NCI-H748 (cell line): ENCODE measurements at regions not wholly inside any gene's neighbourhood (a gene's known extent, or its start where the extent isn't known, plus 50 kb on each side); places are given as distances from the start of the nearest gene placed in this dataset.
A peak's percentile ranks its signal among the peaks of the same experiment; 100 is the strongest.

ENCODE experiments used
- DNase-seq: peaks from one replicate; lab custom pipeline; 2025; ENCODE audit not compliant: unreplicated experiment; lab: John Stamatoyannopoulos, UW

GRCh38 chr13:34103854-34104253 lies 285.9 kb downstream of the RFC3 start:
- no peak for DNase-seq

GRCh38 chr13:34104853-34105252 lies 286.9 kb downstream of the RFC3 start:
- no peak for DNase-seq

- DNase-seq, result no peak
Observed at GRCh38 chr13:34107806-34108205, 289.9 kb downstream of the RFC3 start.

- no peak for DNase-seq
Observed at GRCh38 chr13:34108410-34108809, 290.5 kb downstream of the RFC3 start.

GRCh38 chr13:34114581-34114980 lies 296.6 kb downstream of the RFC3 start:
- DNase-seq, result no peak

- no peak for DNase-seq
Observed at GRCh38 chr13:34116651-34117050, 298.7 kb downstream of the RFC3 start.

- DNase-seq, result peak; percentile 99
Observed at GRCh38 chr13:34124666-34125306, 306.8 kb downstream of the RFC3 start.

- no peak for DNase-seq
Observed at GRCh38 chr13:34127523-34127922, 309.6 kb downstream of the RFC3 start.

- no peak for DNase-seq
Observed at GRCh38 chr13:34128661-34129060, 310.7 kb downstream of the RFC3 start.

GRCh38 chr13:34129436-34129835 lies 311.5 kb downstream of the RFC3 start:
- DNase-seq, result no peak

- DNase-seq, result no peak
Observed at GRCh38 chr13:34137200-34137599, 319.3 kb downstream of the RFC3 start.

GRCh38 chr13:34139660-34140227 lies 321.8 kb downstream of the RFC3 start:
- peak; percentile 16 for DNase-seq

- DNase-seq, result no peak
Observed at GRCh38 chr13:34143637-34144036, 325.7 kb downstream of the RFC3 start.

- no peak for DNase-seq
Observed at GRCh38 chr13:34144142-34144541, 326.2 kb downstream of the RFC3 start.

GRCh38 chr13:34145061-34145460 lies 327.1 kb downstream of the RFC3 start:
- DNase-seq, result peak; percentile 20

GRCh38 chr13:34148359-34148758 lies 330.4 kb downstream of the RFC3 start:
- DNase-seq, result no peak

GRCh38 chr13:34151885-34152284 lies 333.9 kb downstream of the RFC3 start:
- DNase-seq, result no peak

- DNase-seq, result no peak
Observed at GRCh38 chr13:34152409-34152808, 334.5 kb downstream of the RFC3 start.

GRCh38 chr13:34152996-34153395 lies 335.0 kb downstream of the RFC3 start:
- no peak for DNase-seq

- no peak for DNase-seq
Observed at GRCh38 chr13:34153428-34154180, 335.7 kb downstream of the RFC3 start.

- no peak for DNase-seq
Observed at GRCh38 chr13:34155931-34156607, 338.1 kb downstream of the RFC3 start.

GRCh38 chr13:34156841-34157365 lies 339.0 kb downstream of the RFC3 start:
- DNase-seq, result peak; percentile 89
